T47D (cell line): ENCODE measurements at regions not wholly inside any gene's neighbourhood (a gene's known extent, or its start where the extent isn't known, plus 50 kb on each side); places are given as distances from the start of the nearest gene placed in this dataset.
A peak's percentile ranks its signal among the peaks of the same experiment; 100 is the strongest.

Source experiments
- DNase-seq, 2 experiments: peaks; one replicate each; pipeline versions ENCODE4 v3.0.0 to v3.0.0-alpha.2; 2011 to 2012; ENCODE audit warnings: low read depth in 1 of 2, low spot score in 1 of 2
- JUND ChIP-seq: IDR thresholded peaks from 2 replicates; pipeline ENCODE4 v1.6.1; 2012; ENCODE audit warnings: low read depth
- in situ Hi-C: cut with HindIII; loops from 2 replicates; pipeline ENCODE4 v1.10.0; 2016; ENCODE audit warnings: low sequenced_read_pairs, low pct_unique_long_range_greater_than_20kb

- DNase-seq = peak in 1 of 2 experiments; percentile 22
- in situ Hi-C loops = no loop called here
- TF ChIP-seq JUND = no peak
Measured at GRCh38 chr17:34692920-34693319, 113.5 kb downstream of the TMEM132E start.
